HG02852 (cell line): ENCODE measurements at regions not wholly inside any gene's neighbourhood (a gene's known extent, or its start where the extent isn't known, plus 50 kb on each side); places are given as distances from the start of the nearest gene placed in this dataset.
"Not testable (repeated sequence)": the region's sequence is repeated elsewhere in the genome, so short reads cannot be mapped to it uniquely, and the experiment has no call there.

Source experiments
- ATAC-seq: cut with Tn5 transposase; IDR thresholded peaks from one replicate; pipeline ENCODE4 v1.9.1; 2021; ENCODE audit warnings: mild to moderate bottlenecking, moderate library complexity; ENCODE audit not compliant: unreplicated experiment

GRCh38 chr7:87007038-87007437 lies 52.4 kb downstream of the ELAPOR2 start:
- no peak for ATAC-seq

- no peak for ATAC-seq
Observed at GRCh38 chr7:87004956-87005355, 54.5 kb downstream of the ELAPOR2 start.

GRCh38 chr7:87003872-87004798 lies 55.3 kb downstream of the ELAPOR2 start:
- peak; percentile 73 for ATAC-seq

- ATAC-seq = no peak
Observed at GRCh38 chr7:87001214-87001613, 58.2 kb downstream of the ELAPOR2 start.

- no peak for ATAC-seq
Observed at GRCh38 chr7:87000344-87000743, 59.1 kb downstream of the ELAPOR2 start.

GRCh38 chr7:86999750-87000149 lies 59.7 kb downstream of the ELAPOR2 start:
- no peak for ATAC-seq

GRCh38 chr7:86995814-86996213 lies 63.6 kb downstream of the ELAPOR2 start:
- no peak for ATAC-seq

GRCh38 chr7:86995052-86995725 lies 64.3 kb downstream of the ELAPOR2 start:
- ATAC-seq = no peak

GRCh38 chr7:86991771-86992191 lies 67.7 kb downstream of the ELAPOR2 start:
- ATAC-seq = no peak

- ATAC-seq = no peak
Observed at GRCh38 chr7:86991093-86991769, 68.2 kb downstream of the ELAPOR2 start.

- ATAC-seq = no peak
Observed at GRCh38 chr7:86989407-86989806, 70.0 kb downstream of the ELAPOR2 start.

- ATAC-seq = not testable (repeated sequence)
Observed at GRCh38 chr7:86987834-86988233, 71.6 kb downstream of the ELAPOR2 start.

- ATAC-seq = not testable (repeated sequence)
Observed at GRCh38 chr7:86987358-86987757, 72.1 kb downstream of the ELAPOR2 start.

- not testable (repeated sequence) for ATAC-seq
Observed at GRCh38 chr7:86985342-86985741, 74.1 kb downstream of the ELAPOR2 start.

- ATAC-seq = not testable (repeated sequence)
Observed at GRCh38 chr7:86983654-86984053, 75.8 kb downstream of the ELAPOR2 start.

GRCh38 chr7:86981937-86982336 lies 77.5 kb downstream of the ELAPOR2 start:
- not testable (repeated sequence) for ATAC-seq

GRCh38 chr7:86981127-86981526 lies 78.3 kb downstream of the ELAPOR2 start:
- ATAC-seq = no peak

GRCh38 chr7:86980223-86980622 lies 79.2 kb downstream of the ELAPOR2 start:
- ATAC-seq = no peak

GRCh38 chr7:86978808-86979506 lies 80.5 kb downstream of the ELAPOR2 start:
- peak; percentile 95 for ATAC-seq

- no peak for ATAC-seq
Observed at GRCh38 chr7:86976958-86977357, 82.5 kb downstream of the ELAPOR2 start.

- ATAC-seq = no peak
Observed at GRCh38 chr7:86975914-86976313, 83.5 kb downstream of the ELAPOR2 start.
